ENCODE measurements at regions not wholly inside any gene's neighbourhood (a gene's known extent, or its start where the extent isn't known, plus 50 kb on each side); places are given as distances from the start of the nearest gene placed in this dataset.

DNA sequence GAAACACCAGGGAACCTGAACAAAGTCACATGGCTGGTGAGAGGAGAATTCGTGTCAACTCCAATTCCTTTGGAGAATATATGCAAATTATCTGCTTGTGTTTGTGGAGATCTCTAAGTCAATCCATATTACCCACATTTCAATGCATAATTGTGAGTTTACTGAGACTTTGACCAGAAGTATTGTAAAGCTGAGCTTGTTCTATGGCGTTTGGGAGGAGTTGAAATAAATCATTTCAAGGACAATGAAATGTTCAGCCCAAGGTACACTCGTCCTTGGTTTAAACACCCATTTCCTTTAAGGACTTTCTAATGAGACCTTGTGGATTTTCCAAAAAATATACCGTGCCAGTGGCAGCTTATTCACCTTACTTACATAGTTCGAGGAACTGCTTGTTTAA lies 186.6 kb upstream of the HDAC9 start:
- CTCF ChIA-PET, result interaction anchor here (0.9 kb wide), 1 partner anchor 13 kb away, joined by 3 read pairs; no protein-coding TSS in a partner anchor
- H3K27ac ChIP-seq (ENCODE audit: extremely low read depth, low read depth, low read length), result no peak overlapping the region
- H3K9me3 ChIP-seq (ENCODE audit: control insufficient read depth, insufficient read depth, low read depth, low read length), result no peaks in the 10 kb centered on the region
- TF ChIP-seq BCL6B (tag by site-specific recombination; IDR thresholded peaks at IDR 0.05), result no peak
- TF ChIP-seq KLF8 (tag by site-specific recombination; IDR thresholded peaks at IDR 0.05), result no peak
- TF ChIP-seq ZNF677 (tag by site-specific recombination; IDR thresholded peaks at IDR 0.05), result no peak
- TF ChIP-seq ZNF157 (tag by site-specific recombination; IDR thresholded peaks at IDR 0.05), result no peak
- TF ChIP-seq, protein P1, sequence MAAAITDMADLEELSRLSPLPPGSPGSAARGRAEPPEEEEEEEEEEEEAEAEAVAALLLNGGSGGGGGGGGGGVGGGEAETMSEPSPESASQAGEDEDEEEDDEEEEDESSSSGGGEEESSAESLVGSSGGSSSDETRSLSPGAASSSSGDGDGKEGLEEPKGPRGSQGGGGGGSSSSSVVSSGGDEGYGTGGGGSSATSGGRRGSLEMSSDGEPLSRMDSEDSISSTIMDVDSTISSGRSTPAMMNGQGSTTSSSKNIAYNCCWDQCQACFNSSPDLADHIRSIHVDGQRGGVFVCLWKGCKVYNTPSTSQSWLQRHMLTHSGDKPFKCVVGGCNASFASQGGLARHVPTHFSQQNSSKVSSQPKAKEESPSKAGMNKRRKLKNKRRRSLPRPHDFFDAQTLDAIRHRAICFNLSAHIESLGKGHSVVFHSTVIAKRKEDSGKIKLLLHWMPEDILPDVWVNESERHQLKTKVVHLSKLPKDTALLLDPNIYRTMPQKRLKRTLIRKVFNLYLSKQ (tag by site-specific recombination; IDR thresholded peaks at IDR 0.05; ENCODE audit: borderline replicate concordance), result no peak
- TF ChIP-seq ZNF24 (tag by site-specific recombination; IDR thresholded peaks at IDR 0.05), result no peak
- no peaks in the 10 kb centered on the region; the same call in 1 of the 2 replicates for H3K4me1 ChIP-seq (ENCODE audit: control insufficient read depth, insufficient read depth, low read length)
- H3K4me3 ChIP-seq (ENCODE audit: low read depth, low read length), result no peak overlapping the region
- no peaks in the 10 kb centered on the region for H3K36me3 ChIP-seq (ENCODE audit: control insufficient read depth in 2 of 2, insufficient read depth in 1 of 2, low read length in 2 of 2)
- POLR2A ChIA-PET, result no interaction called here

- TF ChIP-seq ZNF202 (tag by site-specific recombination; IDR thresholded peaks at IDR 0.05; ENCODE audit: borderline replicate concordance) (no peak), ZNF169 (tag by site-specific recombination; IDR thresholded peaks at IDR 0.05) (no peak), ZNF266 (tag by site-specific recombination; IDR thresholded peaks at IDR 0.05; ENCODE audit: low read depth) (no peak), ZNF398 (tag by site-specific recombination; IDR thresholded peaks at IDR 0.05) (no peak), ZSCAN5A (tag by site-specific recombination; IDR thresholded peaks at IDR 0.05) (no peak), ZNF626 (tag by site-specific recombination; IDR thresholded peaks at IDR 0.05) (no peak), TRIM28 (IDR thresholded peaks at IDR 0.05; ENCODE audit: borderline replicate concordance, low read length) (no peak), ZNF23 (tag by site-specific recombination; IDR thresholded peaks at IDR 0.05; ENCODE audit: borderline replicate concordance) (no peak), GLIS1 (tag by site-specific recombination; IDR thresholded peaks at IDR 0.05) (no peak), ZFP41 (tag by site-specific recombination; IDR thresholded peaks at IDR 0.05; ENCODE audit: borderline replicate concordance) (no peak), ZNF707 (tag by site-specific recombination; IDR thresholded peaks at IDR 0.05) (no peak), ZBTB17 (tag by site-specific recombination; IDR thresholded peaks at IDR 0.05) (no peak)
- no peaks in the 10 kb centered on the region for H3K36me3 ChIP-seq (ENCODE audit: control insufficient read depth in 2 of 2, insufficient read depth in 1 of 2, low read length in 2 of 2)
- CTCF ChIA-PET, result interaction anchor here (0.7 kb wide), 1 partner anchor 321 kb away, joined by 3 read pairs; no protein-coding TSS in a partner anchor
- no peak overlapping the region for H3K4me3 ChIP-seq (ENCODE audit: low read depth, low read length)
- H3K27ac ChIP-seq (ENCODE audit: extremely low read depth, low read depth, low read length), result no peak overlapping the region
- H3K9me3 ChIP-seq (ENCODE audit: control insufficient read depth, insufficient read depth, low read depth, low read length), result no peaks in the 10 kb centered on the region
- H3K4me1 ChIP-seq (ENCODE audit: control insufficient read depth, insufficient read depth, low read length), result no peaks in the 10 kb centered on the region
- POLR2A ChIA-PET, result no interaction called here
Observed at GRCh38 chr7:18312482-18312881, 183.1 kb upstream of the HDAC9 start.
